ENCODE measurements at regions not wholly inside any gene's neighbourhood (a gene's known extent, or its start where the extent isn't known, plus 50 kb on each side); places are given as distances from the start of the nearest gene placed in this dataset.
A peak's percentile ranks its signal among the peaks of the same experiment; 100 is the strongest.
"Not testable (repeated sequence)": the region's sequence is repeated elsewhere in the genome, so short reads cannot be mapped to it uniquely, and the experiment has no call there.

- H3K27me3 Mint-ChIP-seq (ENCODE audit: insufficient read depth) = peaks cover 13% of the 10 kb centered on the region
- no peak for DNase-seq
- no peak overlapping the region for H3K27ac Mint-ChIP-seq
- no peaks in the 10 kb centered on the region for H3K4me1 Mint-ChIP-seq (ENCODE audit: low read depth)
- no peak overlapping the region for H3K4me3 Mint-ChIP-seq
- no peaks in the 10 kb centered on the region for H3K36me3 Mint-ChIP-seq (ENCODE audit: low read depth)
- TF ChIP-seq CTCF (IDR thresholded peaks at IDR 0.05) = no peak
- no peaks in the 10 kb centered on the region for H3K9me3 Mint-ChIP-seq
These were observed 121.8 kb upstream of the SLC6A11 start for GRCh38 chr3:10694179-10694578.

- H3K4me1 Mint-ChIP-seq (ENCODE audit: low read depth); DNase-seq; H3K27ac Mint-ChIP-seq; H3K36me3 Mint-ChIP-seq (ENCODE audit: low read depth); H3K4me3 Mint-ChIP-seq; H3K9me3 Mint-ChIP-seq: not testable (repeated sequence)
- peaks cover 11% of the 10 kb centered on the region for H3K27me3 Mint-ChIP-seq (ENCODE audit: insufficient read depth)
These were observed 120.8 kb upstream of the SLC6A11 start for GRCh38 chr3:10695186-10695585.

- Mint-ChIP-seq H3K36me3 (ENCODE audit: low read depth) (no peaks in the 10 kb centered on the region), H3K27me3 (ENCODE audit: insufficient read depth) (peaks cover 11% of the 10 kb centered on the region), H3K4me1 (ENCODE audit: low read depth) (no peaks in the 10 kb centered on the region), H3K27ac (no peak overlapping the region), H3K9me3 (no peaks in the 10 kb centered on the region), H3K4me3 (no peak overlapping the region)
- TF ChIP-seq CTCF (IDR thresholded peaks at IDR 0.05) = no peak
- no peak for DNase-seq
These were observed 120.3 kb upstream of the SLC6A11 start for GRCh38 chr3:10695595-10696285.

- H3K27me3 Mint-ChIP-seq (ENCODE audit: insufficient read depth) = peaks cover 10% of the 10 kb centered on the region
- no peak overlapping the region for H3K27ac Mint-ChIP-seq
- peak; percentile 8 for DNase-seq
- TF ChIP-seq CTCF (IDR thresholded peaks at IDR 0.05) = no peak
- no peaks in the 10 kb centered on the region for H3K9me3 Mint-ChIP-seq
- no peaks in the 10 kb centered on the region for H3K36me3 Mint-ChIP-seq (ENCODE audit: low read depth)
- no peaks in the 10 kb centered on the region for H3K4me1 Mint-ChIP-seq (ENCODE audit: low read depth)
- H3K4me3 Mint-ChIP-seq = no peak overlapping the region
These were observed 118.1 kb upstream of the SLC6A11 start for GRCh38 chr3:10697918-10698317.

- Mint-ChIP-seq H3K4me3 (no peak overlapping the region), H3K27ac (no peak overlapping the region), H3K9me3 (no peaks in the 10 kb centered on the region), H3K36me3 (ENCODE audit: low read depth) (no peaks in the 10 kb centered on the region), H3K27me3 (ENCODE audit: insufficient read depth) (peaks cover 15% of the 10 kb centered on the region), H3K4me1 (ENCODE audit: low read depth) (peaks cover 10% of the 10 kb centered on the region)
- no peak for DNase-seq
- no peak for TF ChIP-seq CTCF (IDR thresholded peaks at IDR 0.05)
These were observed 115.2 kb upstream of the SLC6A11 start for GRCh38 chr3:10700821-10701220.

GRCh38 chr3:10702961-10703740, 112.9 kb upstream of the SLC6A11 start:
- peaks cover 26% of the 10 kb centered on the region for H3K27me3 Mint-ChIP-seq (ENCODE audit: insufficient read depth)

More at GRCh38 chr3:10702961-10703740, 112.9 kb upstream of the SLC6A11 start:
- no peak for TF ChIP-seq CTCF (IDR thresholded peaks at IDR 0.05)
- no peaks in the 10 kb centered on the region for H3K9me3 Mint-ChIP-seq
- DNase-seq = no peak
- no peaks in the 10 kb centered on the region for H3K36me3 Mint-ChIP-seq (ENCODE audit: low read depth)
- peaks cover 10% of the 10 kb centered on the region for H3K4me1 Mint-ChIP-seq (ENCODE audit: low read depth)
- no peak overlapping the region for H3K4me3 Mint-ChIP-seq
- no peak overlapping the region for H3K27ac Mint-ChIP-seq

Measured in HFFc6 (cell line).